ENCODE measurements at regions not wholly inside any gene's neighbourhood (a gene's known extent, or its start where the extent isn't known, plus 50 kb on each side); places are given as distances from the start of the nearest gene placed in this dataset.

DNA sequence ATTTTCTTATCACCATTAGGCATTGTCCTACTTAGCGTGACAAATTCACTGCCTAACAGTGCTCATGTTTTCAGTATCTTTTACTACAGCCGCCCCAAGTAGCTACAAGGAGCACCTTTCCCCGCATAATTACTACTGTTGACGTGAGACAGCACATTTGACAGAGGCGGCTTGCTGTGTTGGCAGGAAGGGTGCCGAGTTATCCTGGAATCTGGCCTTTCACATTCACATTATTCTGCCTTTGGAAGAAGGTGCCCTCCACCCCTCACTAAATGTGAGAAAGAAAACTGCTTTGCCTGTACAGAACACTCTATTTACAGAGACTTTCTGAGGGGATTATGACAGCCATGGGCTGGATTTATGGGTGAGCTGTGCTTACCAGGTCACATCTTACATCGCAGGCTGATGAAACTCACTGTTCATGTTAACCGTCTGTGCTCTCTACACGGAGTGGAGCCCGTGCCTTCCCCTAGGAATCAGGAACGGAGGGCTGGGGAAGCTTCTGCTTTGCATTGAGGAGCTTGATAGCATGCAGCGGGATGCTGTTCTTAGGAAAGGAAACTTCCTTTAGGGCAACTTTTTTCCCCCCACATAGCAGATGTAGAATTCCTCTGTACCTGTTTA is 148.0 kb upstream of the ZRANB2 start:
- H3K4me1 ChIP-seq (ENCODE audit: control insufficient read depth, insufficient read depth, low read length), result no peaks in the 10 kb centered on the region
- H3K27ac ChIP-seq (ENCODE audit: low read length), result no peak overlapping the region
- ChIA-PET POLR2A (no interaction called here), CTCF (no interaction called here)
- intact Hi-C loops (cut with micrococcal nuclease; ENCODE audit: unreplicated experiment), result no loop called here
- H3K9me3 ChIP-seq (ENCODE audit: control insufficient read depth, insufficient read depth, low read depth, low read length), result no peaks in the 10 kb centered on the region
- TF ChIP-seq POLR2AphosphoS5 (IDR thresholded peaks at IDR 0.05; ENCODE audit: low read depth, low read length) (no peak), SIN3A (IDR thresholded peaks at IDR 0.05; ENCODE audit: borderline replicate concordance, insufficient read depth, low read depth, low read length) (no peak), TCF7L2 (IDR thresholded peaks at IDR 0.05; ENCODE audit: low read depth, low read length) (no peak)
- TF ChIP-seq, protein P1, sequence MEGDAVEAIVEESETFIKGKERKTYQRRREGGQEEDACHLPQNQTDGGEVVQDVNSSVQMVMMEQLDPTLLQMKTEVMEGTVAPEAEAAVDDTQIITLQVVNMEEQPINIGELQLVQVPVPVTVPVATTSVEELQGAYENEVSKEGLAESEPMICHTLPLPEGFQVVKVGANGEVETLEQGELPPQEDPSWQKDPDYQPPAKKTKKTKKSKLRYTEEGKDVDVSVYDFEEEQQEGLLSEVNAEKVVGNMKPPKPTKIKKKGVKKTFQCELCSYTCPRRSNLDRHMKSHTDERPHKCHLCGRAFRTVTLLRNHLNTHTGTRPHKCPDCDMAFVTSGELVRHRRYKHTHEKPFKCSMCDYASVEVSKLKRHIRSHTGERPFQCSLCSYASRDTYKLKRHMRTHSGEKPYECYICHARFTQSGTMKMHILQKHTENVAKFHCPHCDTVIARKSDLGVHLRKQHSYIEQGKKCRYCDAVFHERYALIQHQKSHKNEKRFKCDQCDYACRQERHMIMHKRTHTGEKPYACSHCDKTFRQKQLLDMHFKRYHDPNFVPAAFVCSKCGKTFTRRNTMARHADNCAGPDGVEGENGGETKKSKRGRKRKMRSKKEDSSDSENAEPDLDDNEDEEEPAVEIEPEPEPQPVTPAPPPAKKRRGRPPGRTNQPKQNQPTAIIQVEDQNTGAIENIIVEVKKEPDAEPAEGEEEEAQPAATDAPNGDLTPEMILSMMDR (IDR thresholded peaks at IDR 0.05), result no peak
- TF ChIP-seq, protein P2, sequence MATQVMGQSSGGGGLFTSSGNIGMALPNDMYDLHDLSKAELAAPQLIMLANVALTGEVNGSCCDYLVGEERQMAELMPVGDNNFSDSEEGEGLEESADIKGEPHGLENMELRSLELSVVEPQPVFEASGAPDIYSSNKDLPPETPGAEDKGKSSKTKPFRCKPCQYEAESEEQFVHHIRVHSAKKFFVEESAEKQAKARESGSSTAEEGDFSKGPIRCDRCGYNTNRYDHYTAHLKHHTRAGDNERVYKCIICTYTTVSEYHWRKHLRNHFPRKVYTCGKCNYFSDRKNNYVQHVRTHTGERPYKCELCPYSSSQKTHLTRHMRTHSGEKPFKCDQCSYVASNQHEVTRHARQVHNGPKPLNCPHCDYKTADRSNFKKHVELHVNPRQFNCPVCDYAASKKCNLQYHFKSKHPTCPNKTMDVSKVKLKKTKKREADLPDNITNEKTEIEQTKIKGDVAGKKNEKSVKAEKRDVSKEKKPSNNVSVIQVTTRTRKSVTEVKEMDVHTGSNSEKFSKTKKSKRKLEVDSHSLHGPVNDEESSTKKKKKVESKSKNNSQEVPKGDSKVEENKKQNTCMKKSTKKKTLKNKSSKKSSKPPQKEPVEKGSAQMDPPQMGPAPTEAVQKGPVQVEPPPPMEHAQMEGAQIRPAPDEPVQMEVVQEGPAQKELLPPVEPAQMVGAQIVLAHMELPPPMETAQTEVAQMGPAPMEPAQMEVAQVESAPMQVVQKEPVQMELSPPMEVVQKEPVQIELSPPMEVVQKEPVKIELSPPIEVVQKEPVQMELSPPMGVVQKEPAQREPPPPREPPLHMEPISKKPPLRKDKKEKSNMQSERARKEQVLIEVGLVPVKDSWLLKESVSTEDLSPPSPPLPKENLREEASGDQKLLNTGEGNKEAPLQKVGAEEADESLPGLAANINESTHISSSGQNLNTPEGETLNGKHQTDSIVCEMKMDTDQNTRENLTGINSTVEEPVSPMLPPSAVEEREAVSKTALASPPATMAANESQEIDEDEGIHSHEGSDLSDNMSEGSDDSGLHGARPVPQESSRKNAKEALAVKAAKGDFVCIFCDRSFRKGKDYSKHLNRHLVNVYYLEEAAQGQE (IDR thresholded peaks at IDR 0.05; ENCODE audit: insufficient read depth in 1 of 2, low read depth in 2 of 2, low read length in 1 of 2), result no peak
- no peak for DNase-seq (ENCODE audit: low read depth, low spot score)
- H3K4me3 ChIP-seq (ENCODE audit: low read depth in 2 of 2, low read length in 2 of 2), result no peak overlapping the region
- in situ Hi-C loops (cut with HindIII; ENCODE audit: low pct_unique_long_range_greater_than_20kb, low sequenced_read_pairs), result no loop called here
- no peaks in the 10 kb centered on the region for H3K27me3 ChIP-seq (ENCODE audit: control insufficient read depth, insufficient read depth, low read length)
- no TSS peak for BruUV-seq (replicated peaks)
- H3K36me3 ChIP-seq (ENCODE audit: control insufficient read depth, insufficient read depth, low read length), result no peaks in the 10 kb centered on the region
- no peak for ATAC-seq

DNA sequence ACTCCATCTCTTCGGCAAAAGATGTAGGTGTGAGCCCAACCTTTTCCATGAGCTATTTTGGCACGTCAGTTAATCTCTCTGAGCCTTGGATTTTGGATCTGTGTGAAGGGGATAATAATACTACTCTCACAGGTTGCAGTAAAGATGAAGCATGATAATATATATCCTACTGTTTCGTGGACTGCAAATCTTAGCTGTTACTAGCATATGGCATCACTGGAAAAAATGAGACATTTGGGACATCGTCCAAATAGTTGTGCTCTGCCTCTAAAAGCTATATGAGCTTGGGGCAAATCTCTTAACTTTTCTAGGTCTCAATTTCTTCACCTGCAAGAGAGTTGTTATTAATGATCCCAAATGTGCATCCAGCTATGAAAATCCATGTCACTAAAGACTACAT is 147.4 kb upstream of the ZRANB2 start:
- TF ChIP-seq, protein P2 (IDR thresholded peaks at IDR 0.05; ENCODE audit: insufficient read depth in 1 of 2, low read depth in 2 of 2, low read length in 1 of 2), result no peak
- TF ChIP-seq, protein P1 (IDR thresholded peaks at IDR 0.05), result no peak
- TF ChIP-seq TCF7L2 (IDR thresholded peaks at IDR 0.05; ENCODE audit: low read depth, low read length) (no peak), POLR2AphosphoS5 (IDR thresholded peaks at IDR 0.05; ENCODE audit: low read depth, low read length) (no peak), SIN3A (IDR thresholded peaks at IDR 0.05; ENCODE audit: borderline replicate concordance, insufficient read depth, low read depth, low read length) (no peak)
- no peak for ATAC-seq
- intact Hi-C loops (cut with micrococcal nuclease; ENCODE audit: unreplicated experiment), result no loop called here
- BruUV-seq (replicated peaks), result no TSS peak
- Histone ChIP-seq H3K27ac (ENCODE audit: low read length) (no peak overlapping the region), H3K36me3 (ENCODE audit: control insufficient read depth, insufficient read depth, low read length) (no peaks in the 10 kb centered on the region), H3K4me3 (ENCODE audit: low read depth in 2 of 2, low read length in 2 of 2) (no peak overlapping the region), H3K27me3 (ENCODE audit: control insufficient read depth, insufficient read depth, low read length) (no peaks in the 10 kb centered on the region), H3K4me1 (ENCODE audit: control insufficient read depth, insufficient read depth, low read length) (no peaks in the 10 kb centered on the region), H3K9me3 (ENCODE audit: control insufficient read depth, insufficient read depth, low read depth, low read length) (no peaks in the 10 kb centered on the region)
- in situ Hi-C loops (cut with HindIII; ENCODE audit: low pct_unique_long_range_greater_than_20kb, low sequenced_read_pairs), result no loop called here
- ChIA-PET POLR2A (no interaction called here), CTCF (no interaction called here)
- no peak for DNase-seq (ENCODE audit: low read depth, low spot score)
